GM18519 (cell line): ENCODE measurements at regions not wholly inside any gene's neighbourhood (a gene's known extent, or its start where the extent isn't known, plus 50 kb on each side); places are given as distances from the start of the nearest gene placed in this dataset.

ENCODE experiments used
- ATAC-seq: cut with Tn5 transposase; IDR thresholded peaks from one replicate; pipeline ENCODE4 v1.9.1; 2021; ENCODE audit warnings: mild to moderate bottlenecking, moderate library complexity; ENCODE audit not compliant: unreplicated experiment, low FRiP score

GRCh38 chr7:86914551-86914950, 144.9 kb downstream of the ELAPOR2 start:
- ATAC-seq = no peak
